ENCODE measurements at regions not wholly inside any gene's neighbourhood (a gene's known extent, or its start where the extent isn't known, plus 50 kb on each side); places are given as distances from the start of the nearest gene placed in this dataset.

DNA sequence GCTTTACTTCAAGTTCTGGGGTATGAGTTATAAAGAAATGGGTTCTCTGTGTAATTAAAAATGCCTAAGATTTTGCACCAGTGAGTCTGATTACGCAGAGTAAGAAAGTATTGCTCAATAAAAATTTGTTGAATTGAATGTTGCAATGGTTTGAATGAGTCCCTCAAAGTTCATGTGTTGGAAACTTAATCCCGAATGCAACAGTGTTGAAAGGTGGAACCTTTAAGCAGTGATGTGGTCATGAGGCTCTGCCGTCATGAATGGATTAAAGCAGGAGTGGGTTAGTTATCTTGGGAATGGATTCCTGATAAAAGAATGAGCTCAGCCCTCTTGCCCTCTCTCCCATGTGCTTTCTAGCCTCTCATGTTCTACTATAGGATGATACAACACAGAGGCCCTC is 52.6 kb upstream of the SESN3 start:
- WGBS, 2 experiments (ENCODE audit: extremely low coverage in 1 of 2, insufficient coverage in 1 of 2, insufficient read length in 1 of 2, insufficient replicate concordance in 2 of 2, low coverage in 1 of 2, low lambda C conversion rate in 2 of 2, missing lambda C conversion rate in 1 of 2) = 86% methylated on average over 3 of the region's 3 CpGs; no CpG with 5 or more reads in 1 of the 2 experiments
- H3K23me2 ChIP-seq (ENCODE audit: low read depth, low read length) = no peaks in the 10 kb centered on the region; the same call in 1 of the 2 replicates
- H3K27ac ChIP-seq (ENCODE audit: low read depth, low read length) = no peak overlapping the region
- no peak overlapping the region for H3K9ac ChIP-seq (replicated peaks in 1 of 4; ENCODE audit: extremely low read depth in 1 of 4, low read depth in 3 of 4, low read length in 3 of 4)
- H3K79me2 ChIP-seq (ENCODE audit: control insufficient read depth in 1 of 2, insufficient read depth in 2 of 2, low read length in 2 of 2) = no peaks in the 10 kb centered on the region
- no peak overlapping the region for H2BK5ac ChIP-seq (ENCODE audit: low read depth, low read length)
- H3K23ac ChIP-seq (ENCODE audit: insufficient read length) = no peak overlapping the region
- H4K20me1 ChIP-seq (replicated peaks in 1 of 2; ENCODE audit: control insufficient read depth in 1 of 2, insufficient read depth in 2 of 2, low read length in 2 of 2) = no peaks in the 10 kb centered on the region
- no peak for FAIRE-seq
- H3K4me2 ChIP-seq (ENCODE audit: insufficient read depth in 1 of 2, low read depth in 2 of 2, low read length in 2 of 2) = no peak overlapping the region
- H3K4me3 ChIP-seq (ENCODE audit: extremely low read depth in 1 of 4, insufficient read depth in 2 of 4, low read depth in 3 of 4, low read length in 4 of 4) = no peak overlapping the region
- H3K56ac ChIP-seq (replicated peaks; ENCODE audit: insufficient read length, low read depth, low read length) = no peak overlapping the region
- no peak overlapping the region for H3K18ac ChIP-seq (ENCODE audit: extremely low read depth, low read length)
- H2AK5ac ChIP-seq (ENCODE audit: low read depth, low read length) = no peak overlapping the region
- H3K27me3 ChIP-seq (replicated peaks in 1 of 4; ENCODE audit: control insufficient read depth in 3 of 4, extremely low read depth in 1 of 4, insufficient read depth in 3 of 4, low read length in 3 of 4) = no peaks in the 10 kb centered on the region
- H4K8ac ChIP-seq (ENCODE audit: extremely low read depth, insufficient read depth, low read length) = no peak overlapping the region
- CTCF ChIA-PET (ENCODE audit: partially characterized antibody) = interaction anchor here (1.5 kb wide), 1 partner anchor 124 kb away, joined by 3 read pairs; no protein-coding TSS in a partner anchor
- TF ChIP-seq BACH1 (IDR thresholded peaks at IDR 0.05; ENCODE audit: low read length) = no peak
- TF ChIP-seq POU5F1 (IDR thresholded peaks at IDR 0.05; ENCODE audit: low read depth, low read length) = no peak
- TF ChIP-seq, protein P1, sequence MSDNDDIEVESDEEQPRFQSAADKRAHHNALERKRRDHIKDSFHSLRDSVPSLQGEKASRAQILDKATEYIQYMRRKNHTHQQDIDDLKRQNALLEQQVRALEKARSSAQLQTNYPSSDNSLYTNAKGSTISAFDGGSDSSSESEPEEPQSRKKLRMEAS (IDR thresholded peaks at IDR 0.05) = no peak
- TF ChIP-seq CHD1 (IDR thresholded peaks at IDR 0.05; ENCODE audit: low read depth, low read length) = no peak
- no peak overlapping the region for H4K5ac ChIP-seq (ENCODE audit: insufficient read length, low read depth, low read length)
- H4K91ac ChIP-seq (replicated peaks; ENCODE audit: insufficient read length, low read length) = no peak overlapping the region
- H2BK120ac ChIP-seq (replicated peaks; ENCODE audit: low read depth, low read length) = no peak overlapping the region
- H3K14ac ChIP-seq (ENCODE audit: insufficient read length) = no peak overlapping the region
- POLR2A ChIA-PET (ENCODE audit: partially characterized antibody) = no interaction called here
- no peaks in the 10 kb centered on the region for H3K9me3 ChIP-seq (ENCODE audit: insufficient read depth in 2 of 2, low read depth in 1 of 2, low read length in 1 of 2)
- H3K4me1 ChIP-seq (replicated peaks in 1 of 4; ENCODE audit: control insufficient read depth in 3 of 4, insufficient read depth in 4 of 4, low read length in 3 of 4) = peaks cover 0 to 13% (median 5%) of the 10 kb centered on the region in 4 experiments; a peak in 4 of 7 replicates
- H3K36me3 ChIP-seq (ENCODE audit: control insufficient read depth in 2 of 4, insufficient read depth in 4 of 4, low read length in 3 of 4) = no peaks in the 10 kb centered on the region
- H2BK20ac ChIP-seq (ENCODE audit: low read length) = no peak overlapping the region
- no peaks in the 10 kb centered on the region for H3K79me1 ChIP-seq (ENCODE audit: low read depth, low read length)
- peak overlapping the region; percentile 6; the same call in 1 of the 2 replicates for H2BK12ac ChIP-seq (ENCODE audit: low read depth, low read length)
- no peak overlapping the region for H2BK15ac ChIP-seq (ENCODE audit: low read length)
- H2AFZ ChIP-seq (ENCODE audit: low read length) = no peak overlapping the region
- no peak for DNase-seq (ENCODE audit: low read depth in 1 of 2, low spot score in 2 of 2)
- H3K4ac ChIP-seq (replicated peaks; ENCODE audit: insufficient read length, low read depth, low read length) = no peak overlapping the region
